WTC11 (cell line): ENCODE measurements at regions not wholly inside any gene's neighbourhood (a gene's known extent, or its start where the extent isn't known, plus 50 kb on each side); places are given as distances from the start of the nearest gene placed in this dataset.

Experiments
- TF ChIP-seq, protein P1 (sequence below): sonication (generic); formaldehyde crosslinking; IDR thresholded peaks from 2 replicates; pipeline ENCODE4 v1.8.1; 2023; ENCODE audit warnings: mild to moderate bottlenecking, moderate library complexity, missing genetic modification reagents
- TF ChIP-seq, protein P2 (sequence below): fragments of 200-600 bp; IDR thresholded peaks from 2 replicates; pipeline ENCODE4 v1.8.0; 2022; ENCODE audit warnings: antibody characterized with exemption
- TF ChIP-seq, protein P3 (sequence below): sonication (generic); formaldehyde crosslinking; IDR thresholded peaks from 2 replicates; pipeline ENCODE4 v1.8.0; 2022; ENCODE audit warnings: mild to moderate bottlenecking, missing genetic modification reagents

DNA sequence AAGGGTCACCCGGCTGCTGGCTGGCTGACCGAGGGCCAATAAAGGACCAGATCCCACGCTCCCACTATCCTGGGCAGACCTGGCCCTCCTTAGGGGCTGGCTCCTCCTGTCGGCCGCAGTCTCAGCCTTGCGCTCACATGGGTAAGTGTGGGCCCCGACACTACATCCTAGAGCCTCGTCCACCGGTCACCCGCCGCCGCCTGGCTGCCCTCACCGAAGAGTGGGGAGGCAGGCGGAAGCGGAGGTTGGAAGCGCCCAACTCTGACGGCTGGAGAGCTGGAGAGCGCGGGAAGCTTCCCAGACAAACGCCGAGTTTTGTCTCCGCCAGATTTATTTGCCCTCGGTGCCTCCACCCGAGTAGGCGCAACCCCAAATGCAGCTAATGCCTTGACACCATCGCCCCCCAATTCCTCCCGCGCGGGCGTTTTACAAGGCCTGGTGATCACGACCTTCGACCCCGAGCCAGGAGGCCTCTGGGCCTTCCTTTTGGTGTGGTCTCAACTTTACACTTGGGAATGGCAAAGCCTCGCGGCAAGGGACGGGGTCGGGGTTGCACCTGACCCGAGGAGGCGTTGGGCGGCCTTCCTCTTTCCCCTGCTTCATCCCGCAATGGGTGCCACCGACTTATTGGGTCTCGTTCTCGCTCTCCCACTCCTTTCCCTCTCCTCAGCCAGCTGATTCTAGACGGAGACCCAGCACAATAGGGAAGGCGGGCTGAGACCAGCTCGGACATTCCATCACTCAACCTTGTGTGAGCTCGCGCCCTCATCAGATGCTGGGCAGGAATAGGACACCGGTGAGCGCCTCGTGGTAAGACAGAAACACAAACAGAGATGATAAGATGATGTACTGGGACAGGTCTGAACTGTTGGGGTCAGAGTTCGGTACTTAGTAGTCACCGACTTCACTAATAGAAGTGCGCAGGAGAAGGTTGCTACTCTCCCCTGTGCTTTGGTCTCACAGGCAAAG is 78.3 kb upstream of the ANO4 start:
- TF ChIP-seq, protein P1, sequence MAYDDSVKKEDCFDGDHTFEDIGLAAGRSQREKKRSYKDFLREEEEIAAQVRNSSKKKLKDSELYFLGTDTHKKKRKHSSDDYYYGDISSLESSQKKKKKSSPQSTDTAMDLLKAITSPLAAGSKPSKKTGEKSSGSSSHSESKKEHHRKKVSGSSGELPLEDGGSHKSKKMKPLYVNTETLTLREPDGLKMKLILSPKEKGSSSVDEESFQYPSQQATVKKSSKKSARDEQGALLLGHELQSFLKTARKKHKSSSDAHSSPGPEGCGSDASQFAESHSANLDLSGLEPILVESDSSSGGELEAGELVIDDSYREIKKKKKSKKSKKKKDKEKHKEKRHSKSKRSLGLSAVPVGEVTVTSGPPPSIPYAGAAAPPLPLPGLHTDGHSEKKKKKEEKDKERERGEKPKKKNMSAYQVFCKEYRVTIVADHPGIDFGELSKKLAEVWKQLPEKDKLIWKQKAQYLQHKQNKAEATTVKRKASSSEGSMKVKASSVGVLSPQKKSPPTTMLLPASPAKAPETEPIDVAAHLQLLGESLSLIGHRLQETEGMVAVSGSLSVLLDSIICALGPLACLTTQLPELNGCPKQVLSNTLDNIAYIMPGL: 0 out of 2 replicates have a peak, but pooled peaks have one; percentile 2
- TF ChIP-seq, protein P2, sequence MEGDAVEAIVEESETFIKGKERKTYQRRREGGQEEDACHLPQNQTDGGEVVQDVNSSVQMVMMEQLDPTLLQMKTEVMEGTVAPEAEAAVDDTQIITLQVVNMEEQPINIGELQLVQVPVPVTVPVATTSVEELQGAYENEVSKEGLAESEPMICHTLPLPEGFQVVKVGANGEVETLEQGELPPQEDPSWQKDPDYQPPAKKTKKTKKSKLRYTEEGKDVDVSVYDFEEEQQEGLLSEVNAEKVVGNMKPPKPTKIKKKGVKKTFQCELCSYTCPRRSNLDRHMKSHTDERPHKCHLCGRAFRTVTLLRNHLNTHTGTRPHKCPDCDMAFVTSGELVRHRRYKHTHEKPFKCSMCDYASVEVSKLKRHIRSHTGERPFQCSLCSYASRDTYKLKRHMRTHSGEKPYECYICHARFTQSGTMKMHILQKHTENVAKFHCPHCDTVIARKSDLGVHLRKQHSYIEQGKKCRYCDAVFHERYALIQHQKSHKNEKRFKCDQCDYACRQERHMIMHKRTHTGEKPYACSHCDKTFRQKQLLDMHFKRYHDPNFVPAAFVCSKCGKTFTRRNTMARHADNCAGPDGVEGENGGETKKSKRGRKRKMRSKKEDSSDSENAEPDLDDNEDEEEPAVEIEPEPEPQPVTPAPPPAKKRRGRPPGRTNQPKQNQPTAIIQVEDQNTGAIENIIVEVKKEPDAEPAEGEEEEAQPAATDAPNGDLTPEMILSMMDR: no peak
- TF ChIP-seq, protein P3, sequence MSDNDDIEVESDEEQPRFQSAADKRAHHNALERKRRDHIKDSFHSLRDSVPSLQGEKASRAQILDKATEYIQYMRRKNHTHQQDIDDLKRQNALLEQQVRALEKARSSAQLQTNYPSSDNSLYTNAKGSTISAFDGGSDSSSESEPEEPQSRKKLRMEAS (CRISPR knock-in tag): no peak; the same call in 1 of the 2 replicates
